GM19468 (cell line): ENCODE measurements at regions not wholly inside any gene's neighbourhood (a gene's known extent, or its start where the extent isn't known, plus 50 kb on each side); places are given as distances from the start of the nearest gene placed in this dataset.
"Not testable (repeated sequence)": the region's sequence is repeated elsewhere in the genome, so short reads cannot be mapped to it uniquely, and the experiment has no call there.

Source experiments
- ATAC-seq: cut with Tn5 transposase; IDR thresholded peaks from one replicate; pipeline ENCODE4 v1.9.1; 2021; ENCODE audit warnings: mild to moderate bottlenecking, moderate library complexity, moderate number of reproducible peaks; ENCODE audit not compliant: unreplicated experiment; ENCODE audit errors: extremely low read depth

DNA sequence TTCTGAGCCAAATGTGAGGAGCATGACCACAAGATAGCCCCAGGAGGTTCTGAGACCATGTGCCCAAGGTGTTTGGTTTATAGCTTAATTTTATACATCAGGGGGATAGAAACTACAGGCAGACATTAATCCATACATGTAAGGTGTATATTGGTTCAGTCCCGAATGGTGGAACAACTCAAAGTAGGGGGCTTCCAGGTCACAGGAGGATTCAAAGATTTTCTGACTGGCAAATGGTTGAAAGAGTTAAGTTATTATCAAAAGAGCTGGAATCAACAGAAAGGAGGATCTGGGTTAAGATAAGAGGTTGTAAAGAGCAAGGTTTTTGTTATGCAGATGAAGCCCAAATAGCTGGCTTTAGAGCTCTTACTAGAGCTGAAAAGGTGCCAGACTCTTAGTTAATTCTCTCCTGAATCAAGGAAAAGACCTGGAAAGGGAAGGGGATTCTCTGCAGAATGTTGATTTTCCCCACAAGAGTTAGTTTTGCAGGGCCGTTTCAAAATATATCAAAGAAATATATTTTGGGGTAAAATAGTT is 640.0 kb downstream of the IPMK start:
- ATAC-seq = no peak

DNA sequence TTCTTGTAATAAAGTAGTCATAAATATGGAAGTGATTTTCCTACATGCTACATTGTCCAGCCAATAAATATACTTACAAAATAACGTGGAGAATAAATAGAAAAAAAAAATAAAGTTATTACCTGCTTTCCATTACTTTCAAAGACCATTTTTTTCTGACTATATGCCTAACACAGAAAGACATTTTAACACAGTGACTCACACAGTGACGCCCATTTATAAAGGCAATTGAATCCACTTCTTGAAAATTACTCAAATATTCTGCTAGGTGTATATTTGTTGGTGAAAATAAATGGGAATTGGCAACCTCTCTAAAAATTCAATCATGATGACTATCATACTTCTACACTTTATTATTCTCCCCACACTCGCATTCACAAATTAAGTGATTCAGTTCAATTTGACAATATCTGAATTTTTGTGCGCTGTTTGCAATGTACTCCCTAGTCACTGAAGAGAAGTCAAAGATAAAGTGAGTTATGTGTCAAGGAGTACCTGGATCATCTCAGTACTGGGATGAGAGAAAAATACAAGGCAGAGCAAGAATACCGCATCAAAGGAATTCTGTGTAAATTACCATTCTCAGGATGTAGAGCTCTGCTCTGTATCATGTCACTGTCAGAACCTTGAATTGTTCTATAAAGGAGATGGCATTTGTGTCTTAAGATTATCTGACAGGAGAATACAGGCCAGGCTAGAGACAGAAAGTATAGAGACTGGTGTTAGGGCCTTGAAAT is 642.7 kb downstream of the IPMK start:
- no peak for ATAC-seq

GRCh38 chr10:57624066-57624465 is 643.6 kb downstream of the IPMK start:
- ATAC-seq = no peak

GRCh38 chr10:57621466-57621865 is 646.2 kb downstream of the IPMK start:
- no peak for ATAC-seq

DNA sequence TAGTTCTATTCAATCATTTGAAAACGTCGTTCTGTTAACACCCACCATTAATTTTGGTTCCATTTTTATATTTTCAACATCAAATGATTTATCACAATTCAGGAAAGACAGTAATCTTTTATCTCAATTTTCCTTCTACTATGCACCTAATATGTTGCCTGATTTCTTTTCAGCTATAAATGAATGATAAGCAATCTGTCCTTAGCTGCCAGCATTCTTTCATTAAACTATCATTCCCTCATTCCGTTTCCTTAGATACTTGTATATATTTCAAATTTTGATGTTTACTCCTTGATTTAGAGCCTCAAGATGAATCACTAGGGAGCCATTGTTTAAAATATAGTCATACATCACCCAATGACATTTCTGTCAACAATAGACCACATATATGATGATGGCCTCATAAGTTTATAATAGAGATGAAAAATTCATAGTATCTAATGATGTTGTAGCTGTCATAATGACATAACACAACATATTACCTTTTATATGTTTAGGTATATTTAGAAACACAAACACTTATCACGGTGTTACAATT is 661.7 kb downstream of the IPMK start:
- ATAC-seq = no peak

DNA sequence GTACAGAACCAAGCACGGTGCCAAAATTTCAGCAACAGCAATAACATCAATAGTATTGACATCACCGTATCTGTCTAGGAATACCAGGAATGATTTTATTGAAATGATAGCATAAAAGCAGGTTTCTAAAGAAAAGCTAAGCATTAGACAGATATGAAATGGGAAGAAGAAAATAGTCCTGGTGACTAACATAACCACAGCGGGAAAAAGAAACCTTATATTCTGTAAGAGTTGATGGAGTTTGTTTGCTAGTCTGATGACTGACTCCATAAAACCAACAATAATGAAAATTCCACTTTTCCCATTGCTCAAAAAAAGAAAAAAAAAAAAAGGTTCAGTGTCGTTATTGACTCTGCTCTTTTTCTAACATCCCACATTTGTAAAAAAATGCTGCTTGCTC is 668.3 kb downstream of the IPMK start:
- ATAC-seq = no peak

DNA sequence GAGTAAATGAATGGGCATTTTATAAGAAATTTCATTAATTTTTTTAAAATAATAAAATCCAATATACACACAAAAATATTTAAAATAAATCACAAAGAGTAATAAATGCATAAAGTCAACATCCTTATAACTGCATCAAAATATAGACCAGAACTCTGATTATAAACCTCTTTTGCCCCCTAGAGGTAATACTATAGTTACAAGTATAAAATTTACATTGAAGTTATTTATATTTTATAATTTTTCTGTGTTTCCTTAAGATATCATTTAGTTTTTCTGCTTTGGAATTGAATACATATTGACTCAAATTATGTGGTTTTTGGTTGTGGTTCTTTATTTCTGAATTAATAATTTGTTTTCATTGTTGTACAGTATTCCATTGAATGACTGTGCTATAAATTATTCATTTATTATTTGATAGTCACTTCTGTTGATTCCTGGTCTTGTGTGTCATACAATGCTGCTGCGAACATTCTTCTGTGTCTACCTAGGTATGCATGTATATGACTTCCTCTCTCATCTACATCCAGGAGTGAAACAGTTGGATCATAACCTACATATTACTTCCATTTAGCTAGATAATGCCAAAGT is 673.6 kb downstream of the IPMK start:
- ATAC-seq = no peak

DNA sequence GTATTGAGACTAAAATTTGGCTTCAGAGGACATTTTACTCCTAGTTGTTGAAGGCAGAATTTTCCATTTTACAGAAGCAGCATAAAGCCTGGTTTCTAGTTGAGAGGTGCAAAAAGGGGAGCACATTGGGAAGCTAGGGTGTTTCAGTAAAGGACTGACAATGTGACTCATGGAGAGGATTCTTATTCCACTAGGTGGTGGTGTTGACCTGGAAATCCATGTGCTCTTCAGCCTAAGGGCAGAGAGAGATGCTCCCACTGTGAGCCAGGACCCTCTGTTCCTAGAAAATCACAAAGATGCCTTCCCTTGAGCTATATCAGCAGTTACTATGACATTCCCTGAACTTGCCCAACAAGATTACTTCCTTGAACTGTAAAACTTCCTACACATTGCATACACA is 687.8 kb downstream of the IPMK start:
- no peak for ATAC-seq

- ATAC-seq = no peak
Measured at GRCh38 chr10:57562211-57562610, 705.5 kb downstream of the IPMK start.

DNA sequence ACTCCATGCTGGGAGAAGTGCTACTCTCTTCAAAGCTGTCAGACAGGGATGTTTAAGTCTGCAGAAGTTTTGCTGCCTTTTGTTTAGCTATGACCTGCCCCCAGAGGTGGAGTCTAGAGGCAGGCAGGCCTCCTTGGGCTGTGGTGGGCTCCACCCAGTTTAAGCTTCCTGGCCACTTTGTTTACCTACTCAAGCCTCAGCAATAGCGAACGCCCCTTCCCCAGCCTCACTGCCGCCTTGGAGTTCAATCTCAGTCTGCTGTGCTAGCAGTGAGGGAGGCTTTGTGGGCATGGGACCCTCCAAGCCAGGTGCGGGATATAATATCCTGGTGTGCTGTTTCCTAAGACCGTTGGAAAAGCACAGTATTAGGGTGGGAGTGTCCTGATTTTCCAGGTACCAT is 715.9 kb downstream of the IPMK start:
- not testable (repeated sequence) for ATAC-seq

DNA sequence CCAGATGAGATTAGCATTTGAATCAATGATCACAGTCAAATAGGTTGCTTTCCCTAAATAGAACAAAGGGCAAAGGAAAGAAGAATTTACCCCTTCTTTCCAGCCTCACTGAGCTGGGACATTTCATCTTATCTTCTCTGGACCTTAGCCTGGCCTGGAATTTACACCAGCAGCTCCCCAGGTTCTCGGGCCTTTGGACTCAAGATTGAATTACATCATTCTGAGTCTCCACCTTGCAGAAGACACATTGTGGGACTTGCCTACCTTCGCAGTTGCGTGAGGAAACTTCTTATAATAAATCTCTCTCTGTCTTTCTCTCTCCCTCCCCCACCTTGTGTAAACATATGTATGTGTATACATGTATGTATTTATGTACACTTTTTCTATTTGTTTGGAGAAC is 732.4 kb downstream of the IPMK start:
- no peak for ATAC-seq

- no peak for ATAC-seq
Measured at GRCh38 chr10:57513637-57514036, 754.1 kb downstream of the IPMK start.

- ATAC-seq = no peak
Measured at GRCh38 chr10:57507788-57508187, 759.9 kb downstream of the IPMK start.

- ATAC-seq = no peak
Measured at GRCh38 chr10:57506414-57507094, 761.1 kb downstream of the IPMK start.

GRCh38 chr10:57494486-57494885 is 773.2 kb downstream of the IPMK start:
- ATAC-seq = no peak

- ATAC-seq = no peak
Measured at GRCh38 chr10:57482259-57482658, 785.4 kb downstream of the IPMK start.

- ATAC-seq = no peak
Measured at GRCh38 chr10:57472823-57473619, 794.7 kb downstream of the IPMK start.

- ATAC-seq = no peak
Measured at GRCh38 chr10:57468894-57469432, 798.7 kb downstream of the IPMK start.

DNA sequence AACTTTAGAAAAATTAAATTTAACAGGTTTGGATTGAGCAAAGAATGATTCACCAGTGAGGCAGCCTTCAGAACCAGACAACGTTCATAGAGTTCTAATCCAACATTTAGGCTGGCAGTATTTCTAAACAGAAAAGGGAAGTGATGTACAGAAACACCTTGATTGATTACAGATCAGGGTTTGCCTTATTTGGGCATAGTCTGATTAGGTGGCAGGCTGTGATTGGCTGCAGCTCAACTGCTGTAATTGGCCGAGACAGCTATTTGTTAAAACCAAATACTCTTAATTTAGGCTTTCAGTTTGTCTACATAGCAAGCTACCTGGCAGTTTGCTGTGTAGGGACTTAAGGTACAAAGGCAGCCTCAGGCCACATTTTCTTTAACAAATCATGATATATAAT is 802.5 kb downstream of the IPMK start:
- no peak for ATAC-seq

DNA sequence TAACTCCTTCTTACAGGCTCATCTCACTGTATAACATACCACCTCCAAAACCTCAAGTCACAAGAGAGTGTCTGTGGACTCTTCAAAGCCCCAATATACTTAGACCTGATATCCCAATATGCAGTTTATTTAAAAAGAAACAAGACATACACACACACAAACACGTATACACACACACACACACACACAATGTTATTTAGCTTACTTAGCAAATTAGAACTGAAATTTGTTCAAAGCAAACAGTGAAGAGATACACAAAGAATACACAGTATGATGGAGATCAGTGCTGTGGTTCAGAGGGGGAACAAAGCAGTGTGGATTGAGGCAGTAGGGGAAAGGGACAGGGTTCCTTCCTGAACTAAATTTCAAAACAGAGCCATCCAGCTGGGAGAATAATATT is 807.2 kb downstream of the IPMK start:
- no peak for ATAC-seq
